ENCODE measurements at regions not wholly inside any gene's neighbourhood (a gene's known extent, or its start where the extent isn't known, plus 50 kb on each side); places are given as distances from the start of the nearest gene placed in this dataset.
A peak's percentile ranks its signal among the peaks of the same experiment; 100 is the strongest.

GRCh38 chr15:93180128-93180527 is 91.1 kb upstream of the RGMA start:
- Histone ChIP-seq H3K79me2 (ENCODE audit: control insufficient read depth in 1 of 2, insufficient read depth in 2 of 2, low read length in 2 of 2) (no peaks in the 10 kb centered on the region), H3K36me3 (ENCODE audit: control insufficient read depth in 2 of 4, insufficient read depth in 4 of 4, low read length in 3 of 4) (no peaks in the 10 kb centered on the region), H3K18ac (ENCODE audit: extremely low read depth, low read length) (peak overlapping the region; percentile 55), H3K23ac (ENCODE audit: insufficient read length) (no peak overlapping the region), H2BK15ac (ENCODE audit: low read length) (peak overlapping the region; percentile 13), H3K79me1 (ENCODE audit: low read depth, low read length) (no peaks in the 10 kb centered on the region), H3K9ac (replicated peaks in 1 of 4; ENCODE audit: extremely low read depth in 1 of 4, low read depth in 3 of 4, low read length in 3 of 4) (no peak overlapping the region), H2BK20ac (ENCODE audit: low read length) (peak overlapping the region; percentile 49; the same call in 1 of the 2 replicates), H3K27ac (ENCODE audit: low read depth, low read length) (no peak overlapping the region), H3K14ac (ENCODE audit: insufficient read length) (no peak overlapping the region), H4K20me1 (replicated peaks in 1 of 2; ENCODE audit: control insufficient read depth in 1 of 2, insufficient read depth in 2 of 2, low read length in 2 of 2) (no peaks in the 10 kb centered on the region), H3K4me2 (ENCODE audit: insufficient read depth in 1 of 2, low read depth in 2 of 2, low read length in 2 of 2) (peak overlapping the region; percentile 26 to 58; a peak in 2 of 4 replicates), H3K4me1 (replicated peaks in 1 of 4; ENCODE audit: control insufficient read depth in 3 of 4, insufficient read depth in 4 of 4, low read length in 3 of 4) (peaks cover 10 to 31% (median 24%) of the 10 kb centered on the region in 4 experiments), H2BK5ac (ENCODE audit: low read depth, low read length) (peak overlapping the region; percentile 86), H3K4ac (replicated peaks; ENCODE audit: insufficient read length, low read depth, low read length) (no peak overlapping the region), H4K5ac (ENCODE audit: insufficient read length, low read depth, low read length) (no peak overlapping the region), H3K27me3 (replicated peaks in 1 of 4; ENCODE audit: control insufficient read depth in 3 of 4, extremely low read depth in 1 of 4, insufficient read depth in 3 of 4, low read length in 3 of 4) (peaks cover 0 to 6% (median 1%) of the 10 kb centered on the region in 4 experiments; a peak in 2 of 7 replicates), H2AK5ac (ENCODE audit: low read depth, low read length) (no peak overlapping the region), H4K91ac (replicated peaks; ENCODE audit: insufficient read length, low read length) (peak overlapping the region; percentile 77), H3K56ac (replicated peaks; ENCODE audit: insufficient read length, low read depth, low read length) (no peak overlapping the region), H3K4me3 (ENCODE audit: extremely low read depth in 1 of 4, insufficient read depth in 2 of 4, low read depth in 3 of 4, low read length in 4 of 4) (no peak overlapping the region), H2AFZ (ENCODE audit: low read length) (0 out of 2 replicates have a peak overlapping the region, but pooled peaks have one; percentile 10), H2BK120ac (replicated peaks; ENCODE audit: low read depth, low read length) (peak overlapping the region; percentile 14), H3K23me2 (ENCODE audit: low read depth, low read length) (no peaks in the 10 kb centered on the region), H2BK12ac (ENCODE audit: low read depth, low read length) (peak overlapping the region; percentile 85; the same call in 1 of the 2 replicates), H3K9me3 (ENCODE audit: insufficient read depth in 2 of 2, low read depth in 1 of 2, low read length in 1 of 2) (no peaks in the 10 kb centered on the region), H4K8ac (ENCODE audit: extremely low read depth, insufficient read depth, low read length) (no peak overlapping the region)
- DNase-seq (ENCODE audit: low read depth in 1 of 2, low spot score in 2 of 2) (no peak), FAIRE-seq (no peak)
- CTCF ChIA-PET (ENCODE audit: partially characterized antibody), result interaction anchor here (0.6 to 1.8 kb wide), 10 partner anchors 10 to 653 kb away, joined by 3 to 9 read pairs (median 4); no protein-coding TSS in a partner anchor
- POLR2A ChIA-PET (ENCODE audit: partially characterized antibody), result interaction anchor here (0.9 to 1.5 kb wide), 2 partner anchors 9 to 109 kb away, joined by 4 to 5 read pairs; no protein-coding TSS in a partner anchor
- 71% methylated on average over 7 of the region's 7 CpGs; no CpG with 5 or more reads in 1 of the 2 experiments for WGBS, 2 experiments (ENCODE audit: extremely low coverage in 1 of 2, insufficient coverage in 1 of 2, insufficient read length in 1 of 2, insufficient replicate concordance in 2 of 2, low coverage in 1 of 2, low lambda C conversion rate in 2 of 2, missing lambda C conversion rate in 1 of 2)
- TF ChIP-seq SAP30 (IDR thresholded peaks at IDR 0.05; ENCODE audit: insufficient read depth, insufficient replicate concordance, low read length) (no peak), YY1 (IDR thresholded peaks at IDR 0.05; ENCODE audit: low read depth, low read length) (no peak), RAD21 (IDR thresholded peaks at IDR 0.05 in 1 of 2, conservative IDR thresholded peaks at IDR 0.05 in 1 of 2; ENCODE audit: low read depth in 2 of 2, low read length in 2 of 2) (no peak), MAFK (IDR thresholded peaks at IDR 0.05; ENCODE audit: low read depth, low read length) (no peak), SP1 (IDR thresholded peaks at IDR 0.05; ENCODE audit: low read depth, low read length) (no peak), KDM4A (IDR thresholded peaks at IDR 0.05; ENCODE audit: low read depth, low read length, severe bottlenecking) (no peak), GABPA (IDR thresholded peaks at IDR 0.05; ENCODE audit: borderline replicate concordance, insufficient read depth, low read length) (no peak), EGR1 (IDR thresholded peaks at IDR 0.05; ENCODE audit: borderline replicate concordance, low read depth, low read length) (no peak), CTCF (IDR thresholded peaks at IDR 0.05; ENCODE audit: control extremely low read depth in 1 of 3, insufficient read depth in 1 of 3, low read depth in 1 of 3, low read length in 3 of 3) (no peak), POLR2A (IDR thresholded peaks at IDR 0.05; ENCODE audit: control extremely low read depth in 1 of 2, low read depth in 2 of 2, low read length in 2 of 2) (no peak), SUZ12 (IDR thresholded peaks at IDR 0.05; ENCODE audit: low read length) (no peak)

Measured in H1 (cell line).